ENCODE measurements at regions not wholly inside any gene's neighbourhood (a gene's known extent, or its start where the extent isn't known, plus 50 kb on each side); places are given as distances from the start of the nearest gene placed in this dataset.

DNA sequence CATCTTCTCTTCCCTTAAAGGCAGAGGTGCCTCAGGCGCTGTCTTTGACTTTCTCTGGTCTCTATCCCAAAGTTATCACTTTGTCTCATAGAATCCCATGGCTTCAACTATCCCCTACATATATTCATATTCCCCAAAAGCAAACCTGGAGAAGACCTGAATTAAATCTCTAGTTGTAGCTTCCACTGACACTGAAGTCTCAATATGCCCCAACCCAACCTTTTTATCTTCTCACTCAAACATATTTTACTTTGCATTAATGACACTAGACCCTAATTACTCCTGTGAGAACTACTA lies 354.5 kb upstream of the DUSP10 start:
- FAIRE-seq = no peak

DNA sequence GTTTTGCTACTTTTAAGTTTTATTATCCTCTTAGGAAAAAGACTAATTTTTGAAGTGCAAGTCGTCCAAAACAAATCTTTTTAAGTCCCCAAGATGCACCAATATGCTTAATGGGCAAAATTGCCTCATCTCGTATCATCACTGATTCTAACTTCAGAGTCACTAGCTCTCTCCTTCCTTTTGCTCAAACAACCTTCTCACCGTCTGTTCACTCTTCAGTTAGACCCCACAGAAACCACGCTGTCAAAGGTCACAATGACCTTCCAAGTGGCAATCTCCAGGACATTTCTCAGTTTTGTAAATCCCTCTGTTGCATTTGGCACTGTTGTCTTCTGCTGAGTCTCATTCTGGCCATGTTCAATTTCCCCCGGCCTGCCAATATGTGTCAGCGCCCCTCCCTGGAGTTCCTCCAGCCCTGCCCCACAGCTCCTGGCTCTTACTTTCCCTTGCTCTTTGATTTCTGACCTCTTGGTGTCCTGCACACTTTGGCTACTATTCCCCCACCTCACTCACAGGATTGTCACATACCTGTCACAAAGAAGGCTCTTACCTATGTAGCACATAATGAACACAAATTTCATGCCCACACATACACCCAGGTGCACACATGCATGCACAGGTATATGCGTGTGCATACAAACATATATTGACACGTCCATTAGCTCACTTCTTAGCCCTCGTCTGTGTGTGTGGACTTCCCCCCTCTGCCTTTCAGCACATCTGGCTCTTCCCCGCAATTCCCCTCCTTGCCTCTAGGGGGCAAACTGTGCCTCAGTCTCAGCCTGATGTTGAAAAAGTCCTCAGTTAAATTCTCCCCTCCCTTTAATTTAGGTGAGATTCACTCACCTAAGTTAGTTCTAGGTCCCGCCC lies 354.0 kb upstream of the DUSP10 start:
- FAIRE-seq = no peak

DNA sequence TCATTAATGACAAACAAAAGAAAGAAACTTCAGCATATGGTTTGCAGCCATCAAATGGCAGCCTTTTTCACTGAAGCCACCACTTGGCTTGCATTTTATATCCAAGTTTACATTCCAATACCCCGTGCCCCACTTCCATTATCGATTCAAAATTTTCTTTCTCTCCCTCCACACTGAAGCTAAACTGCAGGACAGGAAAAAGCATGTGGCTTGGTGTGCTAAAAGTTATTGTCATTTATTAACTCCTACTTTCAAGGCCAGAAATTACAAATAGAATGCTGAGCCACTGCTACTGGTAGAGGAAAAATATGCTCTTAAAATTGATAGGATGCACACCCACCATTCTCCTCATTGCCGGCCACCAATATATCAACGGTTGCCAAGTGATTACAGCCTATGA lies 351.6 kb upstream of the DUSP10 start:
- no peak for FAIRE-seq

DNA sequence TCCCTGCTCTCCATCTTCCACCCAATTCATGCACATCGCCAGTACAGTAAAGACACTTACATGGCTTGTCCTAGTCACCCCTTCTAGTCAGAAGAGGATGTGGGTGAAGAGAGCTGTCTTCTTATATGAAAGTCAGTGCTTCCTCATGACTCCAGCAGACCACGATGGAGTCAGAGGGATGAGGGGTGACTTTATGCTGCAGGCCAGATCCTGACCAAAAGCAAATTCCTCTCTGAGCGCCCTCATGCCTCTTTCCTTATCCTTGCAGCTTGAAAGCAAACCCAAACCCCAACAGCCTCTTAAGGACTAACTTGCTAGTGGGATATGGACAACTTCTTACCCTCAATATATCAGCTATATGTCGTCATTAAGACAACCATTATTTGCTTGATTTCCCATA lies 348.2 kb upstream of the DUSP10 start:
- FAIRE-seq = no peak

DNA sequence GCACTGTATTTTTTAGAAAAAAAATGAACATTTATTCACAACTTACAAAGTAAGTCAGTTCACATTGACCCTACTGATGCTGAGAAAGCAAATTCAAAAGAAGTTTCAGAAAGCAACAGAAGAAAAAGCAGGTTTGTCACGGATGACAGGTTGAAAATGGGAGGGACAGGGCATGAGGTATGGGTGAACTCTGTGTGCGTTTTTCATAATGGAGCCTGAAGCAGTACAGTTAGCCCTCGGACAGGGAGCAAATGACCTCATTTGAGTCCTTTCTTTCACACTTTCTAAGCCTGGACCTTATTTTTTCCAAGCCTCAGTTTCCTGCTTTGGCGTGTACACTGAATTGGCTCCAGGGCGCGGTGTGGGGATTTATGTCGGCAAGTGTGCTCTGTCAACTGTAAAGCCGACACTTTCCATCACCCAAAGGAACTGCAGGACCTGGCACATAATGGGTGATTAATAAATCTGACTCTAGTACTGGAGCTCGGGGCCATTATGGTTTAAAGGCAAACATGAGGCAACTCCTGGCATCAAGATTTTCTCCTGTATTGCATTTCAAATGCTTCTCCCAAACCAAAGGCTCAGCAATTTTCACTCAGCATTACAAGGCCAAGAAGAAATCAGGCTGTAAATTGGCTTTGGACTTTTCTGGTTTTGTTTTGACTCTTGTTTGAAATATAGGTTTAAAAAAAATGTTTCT lies 345.5 kb upstream of the DUSP10 start:
- FAIRE-seq = peak; percentile 61

DNA sequence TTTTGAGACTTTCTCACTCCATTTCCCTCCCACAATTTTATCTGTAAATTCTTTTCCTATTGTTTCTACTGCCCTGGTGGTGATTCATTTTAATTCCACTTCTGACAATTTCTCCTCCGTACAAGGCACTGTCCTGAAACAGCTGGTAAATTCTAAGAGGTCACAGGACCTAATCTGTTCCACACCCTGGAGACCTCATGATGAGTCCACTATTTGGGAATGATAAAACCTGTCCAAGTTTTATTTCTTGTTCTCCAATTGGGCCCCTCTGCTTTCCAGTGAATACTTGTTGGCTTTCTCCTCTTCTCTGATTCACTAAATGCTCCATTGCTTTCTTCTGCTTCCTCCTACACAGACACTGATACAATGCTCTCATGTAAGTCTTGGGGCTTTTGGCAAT lies 343.1 kb upstream of the DUSP10 start:
- FAIRE-seq = no peak

DNA sequence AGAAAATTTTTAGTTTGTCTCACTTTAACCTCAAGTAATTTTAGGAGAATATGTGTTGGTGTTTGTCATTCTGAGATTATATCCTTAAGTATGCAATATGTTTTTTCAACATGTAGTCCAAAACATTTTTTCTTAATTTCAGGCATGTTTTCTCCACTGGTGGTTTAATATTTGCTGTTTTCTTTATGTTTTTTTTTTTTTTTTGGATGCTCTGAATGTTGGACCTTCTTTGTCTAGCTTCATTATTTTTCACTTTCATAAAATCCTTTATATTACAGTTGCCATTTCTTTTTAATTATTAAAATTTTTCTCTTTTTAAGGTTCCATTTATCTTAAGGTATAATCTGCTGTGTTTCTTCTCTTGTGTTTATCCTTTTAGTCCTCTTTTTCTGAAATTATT lies 342.2 kb upstream of the DUSP10 start:
- FAIRE-seq = no peak

DNA sequence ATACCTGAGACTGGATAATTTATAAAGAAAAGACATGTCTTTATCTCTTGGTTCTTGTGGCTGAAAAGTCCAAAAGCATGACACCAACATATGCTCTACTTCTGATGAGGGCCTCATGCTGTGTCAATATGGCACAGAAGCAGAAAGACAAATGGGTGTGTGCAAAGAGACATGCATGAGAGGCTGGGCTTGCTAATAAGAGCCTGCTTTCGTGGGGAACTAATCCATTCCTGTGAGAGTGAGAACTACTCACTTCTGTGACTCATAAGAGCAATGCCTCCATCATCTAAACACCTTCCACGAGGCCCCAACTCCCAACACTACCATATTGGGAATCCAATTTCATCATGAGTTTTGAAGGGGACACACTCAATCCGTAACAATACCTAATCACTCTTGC lies 340.0 kb upstream of the DUSP10 start:
- no peak for FAIRE-seq

DNA sequence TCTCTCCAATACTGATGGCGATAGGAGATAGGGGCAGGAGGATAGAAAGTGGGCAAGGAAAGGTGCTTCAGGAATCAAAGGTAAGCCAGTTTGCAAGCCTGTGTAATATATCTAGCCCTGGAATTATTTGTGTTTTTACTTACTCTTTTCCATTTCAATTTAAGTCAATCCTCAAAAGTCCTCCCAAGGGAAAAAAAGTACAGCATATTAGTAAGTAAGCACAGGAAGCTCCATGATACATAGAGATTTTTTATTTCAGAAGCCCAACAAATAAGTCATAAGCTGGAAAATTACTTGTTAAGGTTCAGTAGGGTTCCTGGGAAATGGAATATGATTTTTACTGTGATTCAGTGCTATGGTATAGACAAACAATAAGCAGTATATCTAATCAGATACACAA lies 337.7 kb upstream of the DUSP10 start:
- no peak for FAIRE-seq

DNA sequence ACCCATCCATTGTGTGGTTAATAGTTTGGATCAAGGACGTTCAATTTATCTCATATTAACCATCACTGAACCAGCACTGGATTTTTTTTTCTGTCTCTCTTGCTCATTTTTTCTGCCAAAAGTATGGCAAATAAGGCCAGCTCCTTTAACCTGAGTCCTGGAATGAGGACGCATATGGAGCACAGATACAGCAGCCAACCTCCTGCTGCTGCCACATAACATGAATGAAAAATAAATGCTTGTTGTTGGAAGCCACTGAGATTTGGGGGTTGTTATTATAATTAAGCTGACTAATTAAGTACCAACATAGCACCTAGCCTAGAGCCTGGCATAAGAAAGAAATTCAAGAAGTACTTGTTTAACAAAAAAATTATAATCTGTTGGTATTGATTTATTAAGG lies 335.3 kb upstream of the DUSP10 start:
- FAIRE-seq = no peak

DNA sequence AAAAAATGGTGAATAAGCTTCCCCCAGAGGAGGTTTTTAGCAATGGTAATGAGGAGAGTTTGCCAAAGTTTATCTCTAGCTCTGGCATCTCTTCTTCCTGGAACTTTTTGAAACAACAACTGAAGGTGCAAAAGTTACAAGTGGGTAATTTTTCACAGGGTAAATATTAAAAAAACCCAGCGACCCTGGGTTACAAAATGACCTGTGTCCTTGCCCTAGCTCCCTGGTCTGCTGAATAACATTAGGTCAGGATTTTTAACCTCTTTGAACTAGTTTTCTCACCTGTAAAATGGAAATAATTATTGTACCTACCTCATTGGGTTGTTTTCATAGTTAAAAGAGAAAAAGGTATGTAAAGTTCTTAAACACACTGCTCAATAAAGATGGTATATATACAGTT lies 332.4 kb upstream of the DUSP10 start:
- FAIRE-seq = no peak

DNA sequence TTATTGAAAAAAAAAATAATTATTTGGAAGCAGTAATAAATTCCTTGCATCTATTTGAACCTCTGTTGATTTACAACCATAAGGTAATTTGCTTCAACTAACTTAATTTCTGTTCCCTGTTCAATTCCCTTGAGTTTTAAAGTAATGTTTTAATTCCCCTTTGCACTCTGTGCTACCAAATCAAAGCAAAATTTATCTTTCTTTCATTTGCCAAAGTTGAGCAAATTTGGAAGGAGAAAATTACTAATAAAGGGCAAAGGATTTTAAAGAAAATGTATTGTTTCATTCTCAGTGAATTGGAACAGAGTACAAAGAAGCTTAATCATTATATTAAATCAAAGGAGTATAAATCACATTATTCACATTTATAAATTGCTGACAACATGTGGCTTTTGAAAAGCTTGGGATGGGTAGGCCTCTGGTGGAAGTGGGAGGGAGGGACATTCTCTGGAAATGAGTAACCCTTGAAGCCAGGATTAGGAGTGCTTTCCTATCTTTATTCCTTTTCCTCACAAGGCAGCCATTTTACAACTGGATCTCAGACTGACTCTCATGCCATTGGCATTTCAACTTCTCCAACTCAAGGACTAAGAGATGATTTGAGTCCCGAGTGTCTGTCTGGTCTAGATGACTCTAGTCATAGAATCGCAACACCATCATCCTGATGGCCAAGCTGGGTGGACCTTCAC lies 331.6 kb upstream of the DUSP10 start:
- FAIRE-seq = no peak

DNA sequence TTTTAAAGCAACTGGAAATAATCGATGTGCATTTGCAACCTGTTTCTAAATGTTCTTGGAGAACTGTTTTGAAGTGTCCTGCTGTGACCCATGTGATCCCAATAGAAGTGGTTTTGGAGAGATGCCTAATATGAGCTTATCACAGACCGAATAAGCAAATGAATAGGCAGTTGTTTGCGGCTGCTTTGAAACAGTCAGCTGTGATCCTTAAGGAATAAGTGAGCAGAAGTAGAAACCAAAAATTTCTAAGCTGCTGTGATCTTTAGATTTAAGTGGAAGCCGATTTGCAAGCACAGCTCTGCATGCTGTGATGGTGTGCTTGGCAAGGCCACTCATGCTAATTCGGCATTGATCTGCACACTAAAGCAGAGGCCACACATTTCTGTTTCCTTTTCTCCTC lies 329.5 kb upstream of the DUSP10 start:
- no peak for FAIRE-seq

DNA sequence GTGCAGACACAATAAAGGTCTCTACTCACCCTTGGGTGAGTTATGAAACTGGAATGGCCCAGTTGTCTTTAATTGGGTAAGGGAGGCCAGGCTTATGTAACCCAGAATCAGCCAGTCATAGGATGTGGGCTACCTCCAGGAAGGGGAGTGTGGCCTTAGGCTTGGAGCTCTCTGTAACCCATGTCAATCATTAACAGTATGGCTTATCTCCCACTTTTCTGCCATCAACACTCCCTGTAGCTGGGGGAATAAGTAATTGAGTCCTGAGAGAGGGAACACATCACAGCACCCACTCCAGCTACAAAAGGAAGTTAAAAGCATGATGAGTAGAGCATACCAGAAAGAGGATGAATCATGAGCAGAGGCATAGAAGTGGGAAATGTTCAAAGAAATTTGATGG lies 327.0 kb upstream of the DUSP10 start:
- no peak for FAIRE-seq

DNA sequence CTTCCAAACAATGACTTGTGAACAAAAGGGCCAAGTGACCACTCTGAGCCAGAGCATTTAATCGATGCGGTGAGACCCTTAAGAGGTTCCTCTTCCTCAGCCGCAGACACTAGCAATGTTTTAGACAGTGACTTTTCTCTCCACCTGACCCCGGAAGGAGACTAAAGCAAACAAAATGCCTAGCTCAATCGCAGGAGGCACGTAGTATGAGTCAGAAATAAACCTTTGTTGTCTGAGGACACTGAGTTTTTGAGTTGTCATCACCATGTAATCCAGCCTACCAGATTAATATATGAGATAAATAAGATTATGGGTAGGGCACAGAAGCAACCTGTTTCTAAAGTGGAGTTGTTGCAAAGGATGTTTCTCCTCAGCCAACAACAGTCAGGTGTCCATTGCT lies 326.2 kb upstream of the DUSP10 start:
- no peak for FAIRE-seq

DNA sequence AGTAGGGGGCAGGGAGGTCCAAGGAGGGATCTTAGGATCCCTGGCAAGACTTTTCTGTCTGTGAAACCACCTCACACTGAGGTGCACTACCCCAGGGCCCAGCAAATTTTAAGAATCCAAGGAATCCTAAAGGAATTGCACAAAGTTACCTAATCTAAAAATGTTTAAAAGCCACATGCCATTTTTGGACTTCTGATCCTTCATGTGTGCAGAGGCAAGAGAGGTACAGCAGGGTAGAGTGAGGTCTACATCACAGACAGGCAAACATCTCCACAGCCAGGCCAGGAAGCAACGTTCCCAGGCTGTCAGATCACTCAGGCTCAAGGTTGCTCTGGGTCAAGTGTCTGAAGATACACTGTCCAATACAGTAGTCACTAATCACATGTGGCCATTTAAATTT lies 324.6 kb upstream of the DUSP10 start:
- no peak for FAIRE-seq

DNA sequence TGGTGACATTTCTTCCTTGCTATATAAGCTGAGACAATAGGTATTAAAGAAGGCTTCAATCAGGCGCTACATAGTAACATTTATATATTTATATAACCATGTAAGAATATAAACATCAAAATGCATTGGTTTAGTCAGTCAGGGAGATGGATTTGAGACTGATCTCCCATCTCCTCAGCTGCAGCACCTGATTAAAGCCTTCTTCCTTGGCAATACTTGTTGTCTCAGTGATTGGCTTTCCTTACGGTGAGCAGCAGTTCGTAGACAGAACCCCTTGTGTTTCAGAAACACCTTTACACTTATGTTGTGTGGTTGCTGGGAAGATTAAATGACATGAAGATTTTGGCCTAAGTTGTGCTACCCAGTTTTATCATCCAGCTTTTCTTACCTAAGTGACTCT lies 323.3 kb upstream of the DUSP10 start:
- no peak for FAIRE-seq

DNA sequence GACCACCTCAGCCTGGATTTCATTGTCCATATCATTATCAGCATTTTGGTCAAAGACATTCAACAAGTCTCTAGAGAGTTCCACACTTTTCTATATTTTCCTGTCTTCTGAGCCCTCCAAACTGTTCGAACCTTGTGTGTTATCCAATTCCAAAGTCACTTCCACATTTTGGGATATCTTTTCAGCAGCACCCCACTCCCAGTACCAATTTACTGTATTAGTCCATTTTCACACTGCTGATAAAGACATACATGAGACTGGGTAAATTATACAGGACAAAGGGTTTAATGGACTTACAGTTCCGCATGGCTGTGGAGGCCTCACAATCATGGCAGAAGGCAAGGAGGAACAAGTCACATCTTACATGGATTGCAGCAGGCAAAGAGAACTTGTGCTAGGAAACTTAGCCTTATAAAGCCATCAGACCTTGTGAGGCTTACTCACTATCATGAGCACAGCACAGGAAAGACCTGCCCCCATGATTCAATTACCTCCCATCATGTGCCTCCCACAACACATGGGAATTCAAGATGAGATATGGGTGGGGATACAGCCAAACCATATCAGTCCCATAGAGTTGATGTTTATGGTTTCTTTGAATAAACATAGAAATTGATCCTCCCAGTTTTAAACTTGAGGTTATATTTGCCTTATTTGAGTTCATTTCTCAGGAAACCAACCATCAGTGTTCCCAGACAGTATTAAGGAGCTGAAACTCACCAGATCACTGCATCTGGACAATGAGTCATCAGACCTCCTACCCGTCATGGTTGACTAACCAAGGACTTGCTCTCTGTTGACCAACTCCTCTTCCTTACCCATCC lies 322.7 kb upstream of the DUSP10 start:
- no peak for FAIRE-seq

DNA sequence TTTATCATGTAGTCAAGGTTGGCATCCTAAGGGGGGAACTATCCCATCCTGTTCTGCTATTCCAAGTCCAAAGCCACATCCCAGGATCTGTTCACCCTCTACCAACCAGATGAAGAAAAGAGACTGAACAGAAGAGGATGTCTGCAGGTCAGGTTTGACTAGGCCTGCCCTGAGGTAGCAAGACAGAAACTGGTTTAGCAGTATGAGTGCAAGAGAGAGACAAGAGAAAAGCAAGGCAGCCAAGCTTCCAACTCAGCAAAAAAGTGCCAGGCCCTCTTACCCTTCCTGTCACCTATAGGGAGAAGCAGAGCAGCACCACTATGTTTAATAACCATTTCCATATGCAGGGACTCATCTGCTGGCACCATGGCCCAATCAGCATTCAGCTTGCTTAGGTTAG lies 320.8 kb upstream of the DUSP10 start:
- FAIRE-seq = no peak

DNA sequence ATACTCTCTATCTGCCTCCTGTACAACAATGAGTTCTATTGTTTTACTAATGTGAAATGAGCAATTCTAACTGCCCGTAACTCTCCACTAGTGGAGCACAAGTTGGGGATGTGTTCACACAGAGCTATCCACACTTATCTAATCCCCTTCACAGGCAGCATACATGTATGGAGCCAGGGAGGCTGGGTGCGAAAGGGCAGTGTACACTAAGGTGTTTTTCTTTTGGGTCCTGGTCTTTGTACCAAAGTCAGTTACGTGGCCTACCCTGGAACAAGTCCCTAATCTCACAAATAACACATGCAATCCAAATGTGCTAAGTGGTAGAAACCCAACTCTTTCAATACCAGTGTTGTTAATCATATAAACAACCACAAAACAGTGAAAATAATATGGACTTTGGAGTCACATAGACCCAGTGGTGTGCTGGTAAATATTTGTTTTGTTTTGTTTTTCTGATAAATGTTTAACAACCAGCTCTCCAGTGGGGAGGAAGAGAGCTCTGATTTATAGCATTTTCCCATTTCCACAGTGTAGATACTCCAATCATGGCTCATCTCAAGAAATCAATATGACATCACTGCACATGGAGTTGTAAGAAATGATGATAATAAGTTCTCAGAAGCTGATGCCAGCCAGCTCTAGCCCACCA lies 319.9 kb upstream of the DUSP10 start:
- FAIRE-seq = no peak

DNA sequence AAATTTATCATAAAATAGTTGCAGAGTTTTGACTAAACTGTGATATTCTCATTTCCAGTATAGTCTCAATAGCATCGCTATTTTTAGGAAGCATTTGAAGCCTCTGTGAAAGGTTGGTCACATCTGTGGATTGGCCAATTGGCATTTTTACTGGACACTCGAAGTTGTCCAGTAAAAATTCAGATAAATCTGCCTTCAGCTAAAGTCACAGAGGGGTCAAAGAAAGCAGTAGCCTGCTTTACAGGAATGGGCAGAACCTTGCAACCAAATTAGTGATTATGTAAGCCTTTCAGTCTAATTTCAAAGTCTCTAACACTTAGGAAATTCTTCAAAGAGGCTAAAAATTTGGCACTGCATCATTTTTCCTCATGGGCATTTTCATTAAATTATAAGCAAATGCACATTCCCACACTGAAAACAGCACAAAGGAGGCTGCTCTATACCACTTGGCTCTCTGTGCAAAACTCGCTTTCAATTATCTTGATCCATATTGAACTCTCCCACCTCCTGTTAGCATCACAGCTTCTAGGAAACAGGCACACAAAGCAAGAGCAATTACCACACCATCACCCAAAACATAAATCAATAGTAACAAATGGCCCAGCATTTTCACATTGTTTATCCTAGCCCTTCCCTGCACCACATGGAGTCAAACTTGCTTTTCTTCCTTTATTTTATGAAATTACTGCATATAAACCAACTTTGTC lies 318.5 kb upstream of the DUSP10 start:
- no peak for FAIRE-seq

DNA sequence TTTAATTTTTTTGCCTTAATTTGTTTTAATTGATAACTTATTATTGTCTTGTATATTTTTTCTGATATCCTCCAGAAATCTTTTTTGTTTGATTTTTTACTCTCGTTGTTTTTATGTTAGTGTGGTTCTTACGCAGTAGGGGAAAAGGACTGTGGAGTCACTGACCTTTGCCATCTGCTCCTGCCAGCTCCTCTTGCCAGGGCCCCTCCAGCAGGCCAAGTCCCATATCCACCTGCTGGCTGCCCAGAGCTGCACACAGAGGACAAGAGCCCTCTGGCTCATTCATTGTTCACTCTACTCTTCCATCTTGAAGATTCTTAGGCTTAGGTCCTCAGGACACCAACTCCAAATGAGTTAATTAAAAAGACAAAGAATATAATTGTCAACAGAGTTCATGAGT lies 316.4 kb upstream of the DUSP10 start:
- no peak for FAIRE-seq
